GM23248 (cell line): ENCODE measurements at regions not wholly inside any gene's neighbourhood (a gene's known extent, or its start where the extent isn't known, plus 50 kb on each side); places are given as distances from the start of the nearest gene placed in this dataset.

Source experiments
- EZH2 ChIP-seq: fragments of 200-600 bp; sonication (generic); IDR thresholded peaks from 2 replicates; pipeline ENCODE4 v1.6.1; 2018; ENCODE audit warnings: antibody characterized with exemption, mild to moderate bottlenecking; ENCODE audit not compliant: insufficient read depth, poor library complexity, severe bottlenecking
- EZH2phosphoT487 ChIP-seq: fragments of 200-600 bp; sonication (generic); IDR thresholded peaks from 2 replicates; pipeline ENCODE4 v1.6.1; 2018; ENCODE audit warnings: antibody characterized with exemption, moderate library complexity, mild to moderate bottlenecking, low read depth; ENCODE audit not compliant: insufficient read depth

DNA sequence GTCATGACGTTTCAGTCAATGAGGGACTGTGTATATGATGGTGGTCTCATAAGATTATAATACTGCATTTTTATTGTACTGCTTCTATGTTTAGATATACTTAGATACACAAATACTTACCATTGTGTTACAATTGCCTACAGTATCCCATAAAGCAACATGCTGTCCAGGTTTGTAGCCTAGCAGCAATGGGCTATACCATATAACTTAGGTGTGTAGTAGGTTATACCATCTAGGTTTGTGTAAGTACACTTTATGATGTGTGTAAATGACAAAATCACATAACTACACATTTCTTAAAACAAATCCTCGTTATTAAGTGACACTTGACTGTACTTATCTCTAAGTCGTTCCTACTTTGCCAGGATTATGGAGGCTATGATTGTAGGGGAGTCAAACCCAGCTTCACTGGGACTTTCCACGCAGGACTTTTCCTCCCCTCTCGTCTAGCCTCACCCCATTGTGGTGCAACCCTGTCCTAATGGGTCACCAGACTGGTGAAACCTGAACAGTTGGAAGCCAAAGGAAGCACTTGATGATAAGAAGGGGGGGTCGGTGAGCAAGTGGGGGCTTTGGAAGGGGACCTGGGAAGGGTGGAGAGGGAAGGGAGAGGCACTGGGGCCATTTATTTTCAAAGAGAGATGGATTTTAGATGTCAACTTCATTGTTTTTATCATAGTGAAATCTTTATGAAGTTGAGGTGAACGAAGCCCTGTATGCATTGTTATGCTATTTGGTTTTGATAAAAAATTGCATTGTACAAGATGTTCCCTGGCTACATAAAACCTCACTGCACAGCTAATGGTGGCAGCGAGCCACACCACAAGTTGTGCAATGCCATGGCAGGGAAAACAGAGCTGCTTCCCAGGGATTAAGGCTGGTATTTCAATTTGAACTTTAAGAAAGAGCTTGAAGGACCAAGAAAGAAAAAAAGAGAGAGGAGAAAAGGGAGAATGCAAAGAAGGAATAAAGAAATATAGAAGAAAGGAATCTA is 129.1 kb downstream of the EHF start:
- no peak for TF ChIP-seq EZH2
- TF ChIP-seq EZH2phosphoT487, result no peak
